Loucy (cell line): ENCODE measurements at regions not wholly inside any gene's neighbourhood (a gene's known extent, or its start where the extent isn't known, plus 50 kb on each side); places are given as distances from the start of the nearest gene placed in this dataset.

Experiments used
- H2AFZ ChIP-seq: fragments of 200-600 bp; sonication (generic); 2 replicates; pipeline ENCODE4 v1.6.0; 2016; ENCODE audit warnings: antibody characterized with exemption, mild to moderate bottlenecking, low read length, moderate library complexity
- H3F3A ChIP-seq: fragments of 200-600 bp; 2 replicates; pipeline ENCODE4 v1.6.0; 2016; ENCODE audit warnings: antibody characterized with exemption, low read depth, mild to moderate bottlenecking
- H3K27me3 ChIP-seq: fragments of 200-600 bp; sonication (generic); 2 replicates; pipeline ENCODE4 v1.6.1; 2014; ENCODE audit warnings: low read length, mild to moderate bottlenecking; ENCODE audit not compliant: insufficient read depth, poor library complexity, severe bottlenecking
- H3K36me3 ChIP-seq: fragments of 200-600 bp; sonication (generic); 2 replicates; pipeline ENCODE4 v1.6.1; 2016; ENCODE audit warnings: low read length; ENCODE audit not compliant: insufficient read depth
- H3K4me1 ChIP-seq: fragments of 200-600 bp; sonication (generic); 2 replicates; pipeline ENCODE4 v1.5.1; 2014; ENCODE audit warnings: low read length, mild to moderate bottlenecking; ENCODE audit not compliant: insufficient read depth, poor library complexity, severe bottlenecking
- H3K4me2 ChIP-seq: fragments of 200-600 bp; sonication (generic); 2 replicates; pipeline ENCODE4 v1.6.0; 2014; ENCODE audit warnings: antibody characterized with exemption, low read length, low read depth, mild to moderate bottlenecking; ENCODE audit not compliant: poor library complexity, severe bottlenecking
- H3K4me3 ChIP-seq: fragments of 200-600 bp; sonication (generic); 2 replicates; pipeline ENCODE4 v1.5.1; 2014; ENCODE audit warnings: low read length, mild to moderate bottlenecking, mixed read lengths; ENCODE audit not compliant: poor library complexity, severe bottlenecking
- H3K79me2 ChIP-seq: fragments of 200-600 bp; sonication (generic); 2 replicates; pipeline ENCODE4 v1.6.1; 2014; ENCODE audit warnings: low read length; ENCODE audit not compliant: insufficient read depth
- H3K9ac ChIP-seq: fragments of 200-600 bp; sonication (generic); 2 replicates; pipeline ENCODE4 v1.6.0; 2014; ENCODE audit warnings: mild to moderate bottlenecking, low read depth, low read length, moderate library complexity; ENCODE audit not compliant: poor library complexity, severe bottlenecking
- H3K9me2 ChIP-seq: fragments of 200-600 bp; sonication (generic); replicated peaks from 2 replicates; pipeline ENCODE4 v1.6.1; 2016; ENCODE audit warnings: low read depth, low read length, mixed read lengths
- H3K9me3 ChIP-seq: fragments of 200-600 bp; sonication (generic); 2 replicates; pipeline ENCODE4 v1.6.1; 2014; ENCODE audit warnings: mild to moderate bottlenecking, antibody characterized with exemption, low read length, low read depth; ENCODE audit not compliant: insufficient read depth
- H4K20me1 ChIP-seq: fragments of 200-600 bp; sonication (generic); 2 replicates; pipeline ENCODE4 v1.6.0; 2014; ENCODE audit warnings: antibody characterized with exemption, low read length, mild to moderate bottlenecking; ENCODE audit not compliant: insufficient read depth, poor library complexity, severe bottlenecking
- EZH2phosphoT487 ChIP-seq: fragments of 200-600 bp; IDR thresholded peaks from 2 replicates; pipeline ENCODE4 v1.6.1; 2018; ENCODE audit warnings: antibody characterized with exemption, mild to moderate bottlenecking, moderate library complexity, borderline replicate concordance
- TF ChIP-seq, protein P1 (sequence below): fragments of 200-600 bp; sonication (generic); conservative IDR thresholded peaks from 2 replicates; pipeline ENCODE4 v1.5.1; 2014; ENCODE audit warnings: mild to moderate bottlenecking, antibody characterized with exemption, low read length

DNA sequence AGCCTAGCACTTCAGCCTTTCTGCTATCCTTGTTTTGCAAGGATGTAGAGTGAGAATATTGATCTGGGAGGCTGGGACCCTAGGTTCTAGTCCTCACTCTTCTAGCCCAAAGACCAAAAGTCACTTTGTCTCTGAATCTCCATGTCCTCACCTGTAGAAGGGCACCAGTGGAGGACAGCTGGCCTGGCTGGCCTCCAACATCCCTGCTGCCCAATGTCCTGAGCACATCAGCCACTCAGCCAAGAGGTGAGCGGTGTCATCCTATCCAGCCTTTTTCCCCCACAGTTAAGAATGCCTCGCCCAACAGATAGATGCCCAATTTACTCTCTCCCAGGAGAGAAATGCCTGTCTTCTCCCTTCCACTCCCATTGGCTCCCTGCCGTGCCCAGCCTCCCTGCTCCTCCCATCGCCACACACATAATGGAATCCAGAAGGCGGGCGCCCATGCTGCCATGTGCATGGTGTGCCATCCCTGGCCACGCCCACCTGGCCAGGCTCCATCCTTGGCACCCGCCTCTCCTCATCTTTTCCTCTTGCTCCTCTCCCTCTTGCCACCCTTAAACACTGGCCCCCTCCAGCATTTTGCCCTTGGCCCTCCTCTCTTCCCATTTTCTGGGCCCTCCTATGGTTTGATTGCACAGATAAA, 157.3 kb upstream of the SDK2 start:
- Histone ChIP-seq H2AFZ (no peak overlapping the region), H3F3A (no peaks in the 10 kb centered on the region), H4K20me1 (no peaks in the 10 kb centered on the region), H3K9ac (no peak overlapping the region), H3K9me3 (no peaks in the 10 kb centered on the region), H3K36me3 (no peaks in the 10 kb centered on the region), H3K9me2 (no peaks in the 10 kb centered on the region), H3K27me3 (no peaks in the 10 kb centered on the region), H3K4me2 (no peak overlapping the region), H3K4me1 (no peaks in the 10 kb centered on the region), H3K79me2 (no peaks in the 10 kb centered on the region), H3K4me3 (no peak overlapping the region)
- TF ChIP-seq, protein P1, sequence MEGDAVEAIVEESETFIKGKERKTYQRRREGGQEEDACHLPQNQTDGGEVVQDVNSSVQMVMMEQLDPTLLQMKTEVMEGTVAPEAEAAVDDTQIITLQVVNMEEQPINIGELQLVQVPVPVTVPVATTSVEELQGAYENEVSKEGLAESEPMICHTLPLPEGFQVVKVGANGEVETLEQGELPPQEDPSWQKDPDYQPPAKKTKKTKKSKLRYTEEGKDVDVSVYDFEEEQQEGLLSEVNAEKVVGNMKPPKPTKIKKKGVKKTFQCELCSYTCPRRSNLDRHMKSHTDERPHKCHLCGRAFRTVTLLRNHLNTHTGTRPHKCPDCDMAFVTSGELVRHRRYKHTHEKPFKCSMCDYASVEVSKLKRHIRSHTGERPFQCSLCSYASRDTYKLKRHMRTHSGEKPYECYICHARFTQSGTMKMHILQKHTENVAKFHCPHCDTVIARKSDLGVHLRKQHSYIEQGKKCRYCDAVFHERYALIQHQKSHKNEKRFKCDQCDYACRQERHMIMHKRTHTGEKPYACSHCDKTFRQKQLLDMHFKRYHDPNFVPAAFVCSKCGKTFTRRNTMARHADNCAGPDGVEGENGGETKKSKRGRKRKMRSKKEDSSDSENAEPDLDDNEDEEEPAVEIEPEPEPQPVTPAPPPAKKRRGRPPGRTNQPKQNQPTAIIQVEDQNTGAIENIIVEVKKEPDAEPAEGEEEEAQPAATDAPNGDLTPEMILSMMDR: no peak
- no peak for TF ChIP-seq EZH2phosphoT487

DNA sequence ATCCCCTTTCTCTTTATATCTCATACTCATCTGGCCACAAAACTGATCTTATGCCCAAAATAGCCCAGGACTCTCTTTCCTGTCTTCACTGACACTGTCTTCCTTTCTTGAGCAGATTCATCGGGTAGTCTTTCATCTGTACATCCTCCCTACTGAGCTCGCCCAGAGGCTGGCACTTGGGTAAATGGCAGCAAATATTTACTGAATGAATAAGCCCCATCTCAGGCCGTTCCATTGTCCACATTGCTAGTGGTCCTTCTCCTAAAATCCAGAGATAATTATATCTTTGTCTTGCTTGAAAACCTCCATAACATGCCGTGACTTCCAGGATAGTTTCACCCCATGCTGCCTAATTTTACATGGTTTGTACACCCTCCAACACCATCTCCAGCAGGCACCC, 158.1 kb upstream of the SDK2 start:
- Histone ChIP-seq H4K20me1 (no peaks in the 10 kb centered on the region), H2AFZ (no peak overlapping the region)
- no peak for TF ChIP-seq EZH2phosphoT487
- TF ChIP-seq, protein P1: no peak

DNA sequence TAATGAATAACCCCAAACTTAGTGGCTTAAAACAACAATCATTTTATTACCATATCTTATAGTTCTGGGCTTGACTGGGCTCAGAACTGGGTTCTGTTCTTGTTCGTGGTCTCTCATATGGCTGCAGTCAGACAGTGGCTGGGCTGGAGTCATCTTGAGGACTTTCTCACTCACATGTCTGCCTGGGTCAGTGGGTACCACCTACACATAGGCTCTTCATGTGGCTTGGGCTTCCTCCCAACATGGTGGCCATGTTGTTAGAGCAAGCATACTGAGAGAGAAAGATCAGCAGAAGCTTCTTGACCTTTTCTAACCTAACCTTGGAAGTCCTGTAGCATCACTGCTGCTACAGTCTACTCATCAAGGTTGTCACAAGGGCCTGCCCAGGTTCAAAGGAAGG, 158.6 kb upstream of the SDK2 start:
- no peaks in the 10 kb centered on the region for H3K9me3 ChIP-seq
- no peaks in the 10 kb centered on the region for H3K79me2 ChIP-seq
- H3F3A ChIP-seq: no peaks in the 10 kb centered on the region
- no peaks in the 10 kb centered on the region for H3K36me3 ChIP-seq
- no peaks in the 10 kb centered on the region for H3K9me2 ChIP-seq
- H3K4me1 ChIP-seq: no peaks in the 10 kb centered on the region
- TF ChIP-seq EZH2phosphoT487: no peak
- TF ChIP-seq, protein P1: no peak
- no peak overlapping the region for H2AFZ ChIP-seq
- no peak overlapping the region for H3K9ac ChIP-seq
- H3K4me3 ChIP-seq: no peak overlapping the region
- no peak overlapping the region for H3K4me2 ChIP-seq
- no peaks in the 10 kb centered on the region for H3K27me3 ChIP-seq
- no peaks in the 10 kb centered on the region for H4K20me1 ChIP-seq

More for the DNA sequence above, 158.1 kb upstream of the SDK2 start:
- H3K36me3 ChIP-seq: no peaks in the 10 kb centered on the region
- no peaks in the 10 kb centered on the region for H3K9me2 ChIP-seq
- H3K9ac ChIP-seq: no peak overlapping the region
- H3K4me1 ChIP-seq: no peaks in the 10 kb centered on the region
- no peaks in the 10 kb centered on the region for H3K27me3 ChIP-seq
- H3K4me2 ChIP-seq: no peak overlapping the region
- no peaks in the 10 kb centered on the region for H3K79me2 ChIP-seq
- H3K9me3 ChIP-seq: no peaks in the 10 kb centered on the region
- no peak overlapping the region for H3K4me3 ChIP-seq
- H3F3A ChIP-seq: no peaks in the 10 kb centered on the region
